ENCODE measurements at regions not wholly inside any gene's neighbourhood (a gene's known extent, or its start where the extent isn't known, plus 50 kb on each side); places are given as distances from the start of the nearest gene placed in this dataset.
A peak's percentile ranks its signal among the peaks of the same experiment; 100 is the strongest.
"Not testable (repeated sequence)": the region's sequence is repeated elsewhere in the genome, so short reads cannot be mapped to it uniquely, and the experiment has no call there.

DNA sequence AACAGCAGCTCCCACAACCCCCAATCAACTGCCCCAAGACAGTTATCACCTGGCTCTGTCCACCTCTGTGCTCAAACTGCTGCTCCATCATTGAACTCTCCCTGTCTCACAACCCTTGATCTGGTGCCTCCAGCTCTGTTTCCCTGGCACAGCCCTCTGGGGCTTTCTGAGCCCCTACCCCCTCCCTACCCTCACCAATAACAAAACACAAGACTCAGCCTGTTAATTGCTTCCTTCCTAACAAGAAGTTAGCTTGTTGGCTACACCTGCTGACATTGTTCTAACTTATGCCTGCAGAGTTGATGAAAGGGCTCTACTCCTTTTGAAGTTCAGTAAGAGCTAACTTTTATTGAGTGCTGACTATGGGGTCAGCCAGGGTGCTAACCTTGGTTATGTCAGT is 99.4 kb upstream of the FNDC3A start:
- Histone ChIP-seq H3K4me3 (ENCODE audit: low read length) (no peak overlapping the region), H3K27me3 (ENCODE audit: low read length) (no peaks in the 10 kb centered on the region), H4K20me1 (ENCODE audit: low read length) (no peaks in the 10 kb centered on the region), H3K27ac (ENCODE audit: low read length) (no peak overlapping the region), H3K9me2 (replicated peaks; ENCODE audit: low read length) (no peaks in the 10 kb centered on the region), H3K9me3 (ENCODE audit: low read length) (no peaks in the 10 kb centered on the region), H3K9ac (ENCODE audit: low read length) (no peak overlapping the region), H3K4me2 (ENCODE audit: low read length) (no peak overlapping the region), H3K79me2 (ENCODE audit: low read length) (no peaks in the 10 kb centered on the region), H3K4me1 (ENCODE audit: insufficient read depth, low read length) (0 out of 2 replicates have a peak, but pooled peaks cover 3% of the 10 kb centered on the region), H3F3A (ENCODE audit: low read length, unreplicated experiment) (no peaks in the 10 kb centered on the region), H3K36me3 (ENCODE audit: low read depth, low read length) (no peaks in the 10 kb centered on the region), H2AFZ (ENCODE audit: low read length) (no peak overlapping the region)
- BruUV-seq (replicated peaks), result no TSS peak
- intact Hi-C loops (cut with micrococcal nuclease), result no loop called here
- POLR2A ChIA-PET (ENCODE audit: unreplicated experiment), result no interaction called here
- DNase-seq, result no peak
- no peak for ATAC-seq
- TF ChIP-seq EZH2phosphoT487 (IDR thresholded peaks at IDR 0.05; ENCODE audit: borderline replicate concordance, low read length) (no peak), EZH2 (IDR thresholded peaks at IDR 0.05; ENCODE audit: low read length, unreplicated experiment) (no peak)
- TF ChIP-seq, protein P1, sequence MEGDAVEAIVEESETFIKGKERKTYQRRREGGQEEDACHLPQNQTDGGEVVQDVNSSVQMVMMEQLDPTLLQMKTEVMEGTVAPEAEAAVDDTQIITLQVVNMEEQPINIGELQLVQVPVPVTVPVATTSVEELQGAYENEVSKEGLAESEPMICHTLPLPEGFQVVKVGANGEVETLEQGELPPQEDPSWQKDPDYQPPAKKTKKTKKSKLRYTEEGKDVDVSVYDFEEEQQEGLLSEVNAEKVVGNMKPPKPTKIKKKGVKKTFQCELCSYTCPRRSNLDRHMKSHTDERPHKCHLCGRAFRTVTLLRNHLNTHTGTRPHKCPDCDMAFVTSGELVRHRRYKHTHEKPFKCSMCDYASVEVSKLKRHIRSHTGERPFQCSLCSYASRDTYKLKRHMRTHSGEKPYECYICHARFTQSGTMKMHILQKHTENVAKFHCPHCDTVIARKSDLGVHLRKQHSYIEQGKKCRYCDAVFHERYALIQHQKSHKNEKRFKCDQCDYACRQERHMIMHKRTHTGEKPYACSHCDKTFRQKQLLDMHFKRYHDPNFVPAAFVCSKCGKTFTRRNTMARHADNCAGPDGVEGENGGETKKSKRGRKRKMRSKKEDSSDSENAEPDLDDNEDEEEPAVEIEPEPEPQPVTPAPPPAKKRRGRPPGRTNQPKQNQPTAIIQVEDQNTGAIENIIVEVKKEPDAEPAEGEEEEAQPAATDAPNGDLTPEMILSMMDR (conservative IDR thresholded peaks at IDR 0.05; ENCODE audit: low read depth, low read length), result no peak
- CTCF ChIA-PET, result no interaction called here

DNA sequence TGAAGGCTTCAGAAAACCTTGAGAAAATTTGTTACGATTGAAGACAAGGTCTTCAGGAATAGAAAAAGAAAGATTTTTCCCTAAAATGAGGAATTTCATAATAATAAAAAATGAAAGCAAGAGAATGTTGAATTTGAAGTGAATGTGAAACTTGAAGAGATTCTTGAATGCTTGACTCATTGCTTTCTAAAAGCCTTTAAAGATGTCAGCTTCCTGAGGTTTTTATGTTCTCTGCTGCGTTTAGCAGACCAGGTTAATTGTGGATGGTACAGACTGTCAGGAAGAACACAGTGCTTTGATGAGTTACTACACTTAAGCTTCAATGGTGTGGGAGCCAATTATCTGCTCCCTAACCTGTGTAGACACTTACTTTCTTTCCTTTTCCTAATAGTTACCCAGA is 96.3 kb upstream of the FNDC3A start:
- Histone ChIP-seq H3K4me1 (ENCODE audit: insufficient read depth, low read length) (peaks cover 7% of the 10 kb centered on the region), H4K20me1 (ENCODE audit: low read length) (no peaks in the 10 kb centered on the region), H3K36me3 (ENCODE audit: low read depth, low read length) (no peaks in the 10 kb centered on the region), H3K79me2 (ENCODE audit: low read length) (no peaks in the 10 kb centered on the region), H3F3A (ENCODE audit: low read length, unreplicated experiment) (no peaks in the 10 kb centered on the region), H3K9ac (ENCODE audit: low read length) (no peak overlapping the region), H3K4me3 (ENCODE audit: low read length) (no peak overlapping the region), H3K9me2 (replicated peaks; ENCODE audit: low read length) (no peaks in the 10 kb centered on the region), H3K27ac (ENCODE audit: low read length) (no peak overlapping the region), H3K27me3 (ENCODE audit: low read length) (no peaks in the 10 kb centered on the region), H2AFZ (ENCODE audit: low read length) (no peak overlapping the region), H3K4me2 (ENCODE audit: low read length) (no peak overlapping the region), H3K9me3 (ENCODE audit: low read length) (no peaks in the 10 kb centered on the region)
- no TSS peak for BruUV-seq (replicated peaks)
- CTCF ChIA-PET, result no interaction called here
- TF ChIP-seq, protein P1 (conservative IDR thresholded peaks at IDR 0.05; ENCODE audit: low read depth, low read length), result no peak
- TF ChIP-seq EZH2phosphoT487 (IDR thresholded peaks at IDR 0.05; ENCODE audit: borderline replicate concordance, low read length) (no peak), EZH2 (IDR thresholded peaks at IDR 0.05; ENCODE audit: low read length, unreplicated experiment) (no peak)
- POLR2A ChIA-PET (ENCODE audit: unreplicated experiment), result no interaction called here
- DNase-seq (no peak), ATAC-seq (no peak)
- intact Hi-C loops (cut with micrococcal nuclease), result no loop called here

DNA sequence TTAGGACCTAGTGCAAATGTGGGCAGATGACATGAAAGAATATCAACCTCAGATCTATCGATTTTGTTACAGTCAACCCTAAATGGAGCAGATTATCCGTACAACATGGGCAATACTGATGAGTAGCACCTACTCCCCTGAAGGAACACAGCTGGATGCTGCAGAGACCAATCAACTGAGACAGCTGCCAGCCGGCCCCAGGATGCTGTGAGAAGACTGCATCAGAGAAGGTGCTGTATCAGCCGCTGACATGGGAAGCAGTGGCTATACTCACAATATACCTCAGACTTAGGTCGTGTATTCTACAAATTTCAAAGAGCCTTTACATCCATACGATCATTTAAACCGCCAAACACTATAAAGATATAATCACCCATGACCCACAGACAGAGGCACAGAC is 95.9 kb upstream of the FNDC3A start:
- POLR2A ChIA-PET (ENCODE audit: unreplicated experiment), result no interaction called here
- Histone ChIP-seq H3K36me3 (ENCODE audit: low read depth, low read length) (no peaks in the 10 kb centered on the region), H3K27ac (ENCODE audit: low read length) (no peak overlapping the region), H3K4me3 (ENCODE audit: low read length) (no peak overlapping the region), H3K4me2 (ENCODE audit: low read length) (no peak overlapping the region), H3K27me3 (ENCODE audit: low read length) (no peaks in the 10 kb centered on the region), H3K9me2 (replicated peaks; ENCODE audit: low read length) (no peaks in the 10 kb centered on the region), H3F3A (ENCODE audit: low read length, unreplicated experiment) (no peaks in the 10 kb centered on the region), H3K79me2 (ENCODE audit: low read length) (no peaks in the 10 kb centered on the region), H3K9me3 (ENCODE audit: low read length) (no peaks in the 10 kb centered on the region), H2AFZ (ENCODE audit: low read length) (no peak overlapping the region), H3K4me1 (ENCODE audit: insufficient read depth, low read length) (peaks cover 10% of the 10 kb centered on the region), H4K20me1 (ENCODE audit: low read length) (no peaks in the 10 kb centered on the region), H3K9ac (ENCODE audit: low read length) (no peak overlapping the region)
- DNase-seq (no peak), ATAC-seq (no peak)
- CTCF ChIA-PET, result no interaction called here
- intact Hi-C loops (cut with micrococcal nuclease), result no loop called here
- no peak for TF ChIP-seq EZH2 (IDR thresholded peaks at IDR 0.05; ENCODE audit: low read length, unreplicated experiment)
- TF ChIP-seq, protein P1 (conservative IDR thresholded peaks at IDR 0.05; ENCODE audit: low read depth, low read length), result no peak
- no peak for TF ChIP-seq EZH2phosphoT487 (IDR thresholded peaks at IDR 0.05; ENCODE audit: borderline replicate concordance, low read length)
- BruUV-seq (replicated peaks), result no TSS peak

DNA sequence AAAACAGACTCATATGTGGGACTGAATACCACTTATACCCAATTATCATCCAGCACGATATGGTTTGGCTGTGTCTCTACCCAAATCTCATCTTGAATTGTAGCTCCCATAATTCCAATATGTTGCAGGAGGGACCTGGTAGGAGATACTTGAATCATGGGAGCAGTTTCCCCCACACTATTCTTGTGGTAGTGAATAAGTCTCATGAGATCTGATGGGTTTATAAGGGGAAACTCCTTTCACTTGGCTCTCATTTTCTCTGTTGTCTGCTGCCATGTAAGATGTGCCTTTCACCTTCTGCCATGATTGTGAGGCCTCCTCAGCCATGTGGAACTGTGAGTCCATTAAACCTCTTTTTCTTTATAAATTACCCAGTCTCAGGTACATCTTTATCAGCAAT is 91.9 kb upstream of the FNDC3A start:
- intact Hi-C loops (cut with micrococcal nuclease), result loop anchor here (2.0 kb wide), 1 partner anchor 55 kb away; no protein-coding TSS in a partner anchor
- H3F3A ChIP-seq (ENCODE audit: low read length, unreplicated experiment); H3K9me2 ChIP-seq (replicated peaks; ENCODE audit: low read length); H4K20me1 ChIP-seq (ENCODE audit: low read length); DNase-seq; H3K9me3 ChIP-seq (ENCODE audit: low read length); H3K79me2 ChIP-seq (ENCODE audit: low read length); H3K36me3 ChIP-seq (ENCODE audit: low read depth, low read length); BruUV-seq (replicated peaks); CTCF ChIA-PET; H3K27me3 ChIP-seq (ENCODE audit: low read length); ATAC-seq; H3K4me3 ChIP-seq (ENCODE audit: low read length): not testable (repeated sequence)
- H3K4me2 ChIP-seq (ENCODE audit: low read length), result peak overlapping the region; percentile 58
- peaks cover 18% of the 10 kb centered on the region for H3K4me1 ChIP-seq (ENCODE audit: insufficient read depth, low read length)
- peak overlapping the region; percentile 94 for H3K27ac ChIP-seq (ENCODE audit: low read length)
- 0 out of 2 replicates have a peak overlapping the region, but pooled peaks have one; percentile 25 for H2AFZ ChIP-seq (ENCODE audit: low read length)
- peak overlapping the region; percentile 31; the same call in 1 of the 2 replicates for H3K9ac ChIP-seq (ENCODE audit: low read length)
- POLR2A ChIA-PET (ENCODE audit: unreplicated experiment), result interaction anchor here (0.6 to 0.7 kb wide), 2 partner anchors 92 to 112 kb away, joined by 5 to 8 read pairs; partner anchors contain the start of gene FNDC3A
